H1 (cell line): ENCODE measurements at regions not wholly inside any gene's neighbourhood (a gene's known extent, or its start where the extent isn't known, plus 50 kb on each side); places are given as distances from the start of the nearest gene placed in this dataset.

Experiments
- CTCF ChIA-PET: fragments of 300-600 bp; sonication (Branson Sonifier 250); formaldehyde crosslinking; loops from one replicate; lab custom pipeline; 2021; ENCODE audit not compliant: partially characterized antibody; lab: Charles Lee
- POLR2A ChIA-PET: fragments of 300-600 bp; sonication (Branson Sonifier 250); formaldehyde crosslinking; loops from one replicate; lab custom pipeline; 2021; ENCODE audit warnings: inconsistent platforms; ENCODE audit not compliant: partially characterized antibody; lab: Charles Lee
- DNase-seq, 2 experiments: peaks; one replicate each; pipeline versions ENCODE4 v3.0.0 to v3.0.0-alpha.2; 2010 to 2022; ENCODE audit warnings: low spot score in 2 of 2, low read depth in 1 of 2, mixed read lengths in 1 of 2
- FAIRE-seq: peaks from 2 replicates; lab custom pipeline; 2011; peaks lifted over from hg19 to GRCh38; lab: Jason Lieb, UNC
- H2AFZ ChIP-seq: 2 replicates; pipeline ENCODE4 v1.8.1; 2012; ENCODE audit warnings: low read length, inconsistent platforms
- H2AK5ac ChIP-seq: 2 replicates; pipeline ENCODE4 v1.6.1; 2013; ENCODE audit warnings: low read depth, low read length
- H2BK120ac ChIP-seq: replicated peaks from 2 replicates; pipeline ENCODE3; 2013; ENCODE audit warnings: low read depth, low read length, inconsistent platforms
- H2BK12ac ChIP-seq: 2 replicates; pipeline ENCODE4 v1.6.1; 2013; ENCODE audit warnings: low read depth, low read length
- H2BK15ac ChIP-seq: 2 replicates; pipeline ENCODE4 v1.6.1; 2013; ENCODE audit warnings: low read length
- H2BK20ac ChIP-seq: 2 replicates; pipeline ENCODE4 v1.6.1; 2013; ENCODE audit warnings: low read length
- H2BK5ac ChIP-seq: 2 replicates; pipeline ENCODE4 v1.6.1; 2013; ENCODE audit warnings: low read depth, low read length
- H3K14ac ChIP-seq: 2 replicates; pipeline ENCODE4 v1.6.1; 2013; ENCODE audit warnings: inconsistent platforms; ENCODE audit not compliant: insufficient read length
- H3K18ac ChIP-seq: 2 replicates; pipeline ENCODE4 v1.6.1; 2013; ENCODE audit warnings: low read length; ENCODE audit errors: extremely low read depth
- H3K23ac ChIP-seq: 2 replicates; pipeline ENCODE4 v1.6.1; 2013; ENCODE audit warnings: inconsistent platforms; ENCODE audit not compliant: insufficient read length
- H3K23me2 ChIP-seq: 2 replicates; pipeline ENCODE4 v1.6.1; 2013; ENCODE audit warnings: low read depth, low read length
- H3K27ac ChIP-seq: 2 replicates; pipeline ENCODE4 v1.6.1; 2011; ENCODE audit warnings: low read depth, low read length, inconsistent platforms
- H3K27me3 ChIP-seq, 4 experiments: replicated peaks in 1 of 4; 1 replicate in 1 of 4; 2 replicates in 3 of 4; pipeline versions ENCODE4 v1.6.1 to v1.8.1; 2011 to 2013; ENCODE audit warnings: low read length in 3 of 4, mild to moderate bottlenecking in 3 of 4, inconsistent platforms in 2 of 4, mixed read lengths in 2 of 4, moderate library complexity in 1 of 4; ENCODE audit not compliant: control insufficient read depth in 3 of 4, insufficient read depth in 3 of 4; ENCODE audit errors: extremely low read depth in 1 of 4
- H3K36me3 ChIP-seq, 4 experiments: 2 replicates each; pipeline versions ENCODE4 v1.6.1 to v1.8.1; 2011 to 2013; ENCODE audit warnings: mild to moderate bottlenecking in 4 of 4, low read length in 3 of 4, moderate library complexity in 2 of 4, control low read depth in 1 of 4, inconsistent platforms in 1 of 4; ENCODE audit not compliant: insufficient read depth in 4 of 4, control insufficient read depth in 2 of 4
- H3K4ac ChIP-seq: replicated peaks from 2 replicates; pipeline ENCODE3; 2013; ENCODE audit warnings: low read length, low read depth, mixed read lengths, inconsistent platforms; ENCODE audit not compliant: insufficient read length
- H3K4me1 ChIP-seq, 4 experiments: replicated peaks in 1 of 4; 1 replicate in 1 of 4; 2 replicates in 3 of 4; pipeline versions ENCODE4 v1.6.1 to v1.8.1; 2011 to 2013; ENCODE audit warnings: low read length in 3 of 4, inconsistent platforms in 2 of 4, mixed read lengths in 1 of 4; ENCODE audit not compliant: insufficient read depth in 4 of 4, control insufficient read depth in 3 of 4
- H3K4me2 ChIP-seq, 2 experiments: 2 replicates each; pipeline versions ENCODE4 v1.6.1 to v1.8.1; 2011 to 2013; ENCODE audit warnings: low read depth in 2 of 2, low read length in 2 of 2, control low read depth in 1 of 2, inconsistent platforms in 1 of 2, mild to moderate bottlenecking in 1 of 2; ENCODE audit not compliant: insufficient read depth in 1 of 2
- H3K4me3 ChIP-seq, 4 experiments: fragments of 200-600, 300-600 bp in 1 of 4; sonication (generic), shearing (Covaris generic), sonication (Bioruptor Twin) in 1 of 4; 2 replicates each; pipeline versions ENCODE4 v1.5.1 to v1.8.1; 2011 to 2016; ENCODE audit warnings: low read length in 4 of 4, low read depth in 3 of 4, control low read depth in 2 of 4, inconsistent platforms in 2 of 4, mild to moderate bottlenecking in 2 of 4, mixed read lengths in 1 of 4, moderate library complexity in 1 of 4; ENCODE audit not compliant: insufficient read depth in 2 of 4; ENCODE audit errors: extremely low read depth in 1 of 4
- H3K56ac ChIP-seq: replicated peaks from 2 replicates; pipeline ENCODE3; 2013; ENCODE audit warnings: low read depth, mild to moderate bottlenecking, mixed read lengths, low read length, inconsistent platforms; ENCODE audit not compliant: insufficient read length
- H3K79me1 ChIP-seq: 2 replicates; pipeline ENCODE4 v1.6.1; 2013; ENCODE audit warnings: low read depth, low read length, control low read depth
- H3K79me2 ChIP-seq, 2 experiments: 2 replicates each; pipeline versions ENCODE4 v1.6.1 to v1.8.1; 2012 to 2013; ENCODE audit warnings: low read length in 2 of 2, mild to moderate bottlenecking in 2 of 2, inconsistent platforms in 1 of 2; ENCODE audit not compliant: insufficient read depth in 2 of 2, control insufficient read depth in 1 of 2
- H3K9ac ChIP-seq, 4 experiments: replicated peaks in 1 of 4; 1 replicate in 1 of 4; 2 replicates in 3 of 4; pipeline versions ENCODE4 v1.6.1 to v1.8.1; 2011 to 2013; ENCODE audit warnings: low read depth in 3 of 4, low read length in 3 of 4, control low read depth in 2 of 4, mild to moderate bottlenecking in 2 of 4, moderate library complexity in 2 of 4, inconsistent platforms in 1 of 4; ENCODE audit errors: extremely low read depth in 1 of 4
- H3K9me3 ChIP-seq, 2 experiments: 2 replicates each; pipeline versions ENCODE4 v1.6.1 to v1.8.1; 2012 to 2013; ENCODE audit warnings: mild to moderate bottlenecking in 2 of 2, moderate library complexity in 2 of 2, control low read depth in 1 of 2, inconsistent platforms in 1 of 2, low read depth in 1 of 2, low read length in 1 of 2, mixed read lengths in 1 of 2; ENCODE audit not compliant: insufficient read depth in 2 of 2
- H4K20me1 ChIP-seq, 2 experiments: replicated peaks in 1 of 2; 2 replicates each; pipeline versions ENCODE3 to v1.8.1; 2011 to 2013; ENCODE audit warnings: inconsistent platforms in 2 of 2, low read length in 2 of 2, mild to moderate bottlenecking in 1 of 2; ENCODE audit not compliant: insufficient read depth in 2 of 2, control insufficient read depth in 1 of 2
- H4K5ac ChIP-seq: 2 replicates; pipeline ENCODE4 v1.6.1; 2013; ENCODE audit warnings: low read length, low read depth, mixed read lengths, inconsistent platforms; ENCODE audit not compliant: insufficient read length
- H4K8ac ChIP-seq: 2 replicates; pipeline ENCODE4 v1.8.0; 2013; ENCODE audit warnings: mild to moderate bottlenecking, moderate library complexity, low read length, inconsistent platforms; ENCODE audit not compliant: insufficient read depth; ENCODE audit errors: extremely low read depth
- H4K91ac ChIP-seq: replicated peaks from 2 replicates; pipeline ENCODE3; 2013; ENCODE audit warnings: low read length, mixed read lengths, inconsistent platforms; ENCODE audit not compliant: insufficient read length
- EGR1 ChIP-seq: IDR thresholded peaks from 2 replicates; pipeline ENCODE4 v1.6.1; 2011; ENCODE audit warnings: low read depth, low read length, borderline replicate concordance
- JUND ChIP-seq: IDR thresholded peaks from 2 replicates; pipeline ENCODE4 v1.6.1; 2011; ENCODE audit warnings: mild to moderate bottlenecking, improper control_type of control experiment, low read length
- SIRT6 ChIP-seq: IDR thresholded peaks from one replicate; pipeline ENCODE4 v1.7.1; 2012; ENCODE audit warnings: low read length, inconsistent platforms
- SP1 ChIP-seq: IDR thresholded peaks from 2 replicates; pipeline ENCODE4 v1.6.1; 2011; ENCODE audit warnings: low read depth, low read length
- TAF1 ChIP-seq: IDR thresholded peaks from 2 replicates; pipeline ENCODE4 v1.6.1; 2011; ENCODE audit warnings: mild to moderate bottlenecking, low read depth, low read length
- TBP ChIP-seq: IDR thresholded peaks from 2 replicates; pipeline ENCODE4 v1.6.1; 2011; ENCODE audit warnings: low read depth, low read length, improper control_type of control experiment
- TCF12 ChIP-seq: IDR thresholded peaks from 2 replicates; pipeline ENCODE4 v1.6.1; 2011; ENCODE audit warnings: low read depth, mild to moderate bottlenecking, low read length
- YY1 ChIP-seq: IDR thresholded peaks from 2 replicates; pipeline ENCODE4 v1.6.1; 2011; ENCODE audit warnings: low read depth, mild to moderate bottlenecking, low read length
- WGBS, 2 experiments: shearing (Covaris generic) in 1 of 2; methylation state at CpG; one replicate each; pipeline versions ENCODE4 v1.1.6 to v1.1.7; 2013 to 2015; ENCODE audit warnings: low lambda C conversion rate in 2 of 2, mixed read lengths in 2 of 2, inconsistent platforms in 1 of 2, low coverage in 1 of 2, missing lambda C conversion rate in 1 of 2; ENCODE audit not compliant: insufficient replicate concordance in 2 of 2, insufficient coverage in 1 of 2, insufficient read length in 1 of 2; ENCODE audit errors: extremely low coverage in 1 of 2, missing lambda C conversion rate in 1 of 2; 5-methylcytosine and 5-hydroxymethylcytosine counted together
- TF ChIP-seq, protein P1 (sequence below): IDR thresholded peaks from 2 replicates; pipeline ENCODE4 v1.6.1; 2012; ENCODE audit warnings: inconsistent platforms
- TF ChIP-seq, protein P2 (sequence below), 3 experiments: IDR thresholded peaks; 1 replicate in 2 of 3; 2 replicates in 1 of 3; pipeline versions ENCODE4 v1.5.1 to v1.6.1; 2011; ENCODE audit warnings: low read length in 3 of 3, mild to moderate bottlenecking in 3 of 3, inconsistent platforms in 2 of 3, low read depth in 1 of 3, moderate library complexity in 1 of 3; ENCODE audit not compliant: insufficient read depth in 1 of 3; ENCODE audit errors: control extremely low read depth in 1 of 3

DNA sequence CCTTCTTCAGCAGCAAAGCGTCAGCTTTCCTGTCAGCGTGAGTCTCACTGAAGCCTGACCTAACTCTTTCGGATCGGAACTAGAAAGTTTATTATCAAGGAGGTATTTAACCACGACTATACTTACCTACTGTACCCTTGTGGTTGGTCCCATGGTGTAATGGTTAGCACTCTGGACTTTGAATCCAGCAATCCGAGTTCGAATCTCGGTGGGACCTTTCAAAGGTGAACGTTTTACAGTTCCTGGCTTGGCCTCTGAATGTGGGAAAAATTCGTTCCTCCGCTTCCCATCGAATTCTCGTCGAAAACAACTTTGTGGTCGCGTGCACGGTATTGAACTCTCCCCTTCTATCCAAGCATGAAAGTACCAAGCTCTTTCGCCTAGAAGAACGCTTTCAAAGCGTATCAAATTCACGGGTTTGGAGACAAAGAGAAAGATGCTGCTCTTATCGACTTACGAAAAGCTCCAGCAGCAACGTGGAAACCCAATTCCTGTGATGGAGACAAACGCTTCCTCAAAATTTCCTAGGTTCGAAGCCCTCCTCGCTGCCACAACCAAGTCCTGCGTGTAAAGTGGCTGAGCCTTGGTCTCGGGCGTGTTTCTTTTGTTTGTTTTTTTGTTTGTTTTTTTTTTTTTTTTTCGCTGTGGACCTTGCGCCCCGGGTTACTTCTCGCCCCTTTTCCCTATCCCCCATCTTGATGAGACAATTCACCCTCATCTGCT lies 63.7 kb downstream of the GPX5 start:
- H3K9me3 ChIP-seq: no peaks in the 10 kb centered on the region
- peaks cover 0 to 2% (median under 1%) of the 10 kb centered on the region in 4 experiments; a peak in 3 of 7 replicates for H3K27me3 ChIP-seq
- DNase-seq (peak; percentile 90 to 95), FAIRE-seq (peak; percentile 100)
- H2BK5ac ChIP-seq: no peak overlapping the region
- H2AK5ac ChIP-seq: no peak overlapping the region
- no peaks in the 10 kb centered on the region; a peak in 1 of 4 replicates for H3K79me2 ChIP-seq
- no peak overlapping the region for H2BK15ac ChIP-seq
- no peak overlapping the region for H4K91ac ChIP-seq
- H4K20me1 ChIP-seq: no peaks in the 10 kb centered on the region
- peak overlapping the region; percentile 88; the same call in 1 of the 2 replicates for H2AFZ ChIP-seq
- H3K56ac ChIP-seq: no peak overlapping the region
- H2BK20ac ChIP-seq: no peak overlapping the region
- no peaks in the 10 kb centered on the region for H3K79me1 ChIP-seq
- no peak overlapping the region for H2BK12ac ChIP-seq
- no peak overlapping the region for H3K27ac ChIP-seq
- peak overlapping the region; percentile 88 to 97 for H3K4me2 ChIP-seq
- H3K23ac ChIP-seq: no peak overlapping the region
- peaks cover 18% of the 10 kb centered on the region for H3K23me2 ChIP-seq
- ChIA-PET CTCF (interaction anchor here (0.9 to 1.7 kb wide), 5 partner anchors 15 to 237 kb away, joined by 3 to 8 read pairs (median 3); no protein-coding TSS in a partner anchor), POLR2A (interaction anchor here (0.6 to 2.0 kb wide), 15 partner anchors 9 to 142 kb away, joined by 3 to 10 read pairs (median 4); no protein-coding TSS in a partner anchor)
- H3K4ac ChIP-seq: no peak overlapping the region
- H3K9ac ChIP-seq: peak overlapping the region in 3 of 4 experiments; percentile 48 to 58 (median 49); a peak in 5 of 7 replicates
- no peaks in the 10 kb centered on the region for H3K36me3 ChIP-seq
- H3K14ac ChIP-seq: no peak overlapping the region
- H3K18ac ChIP-seq: no peak overlapping the region; the same call in 1 of the 2 replicates
- H4K5ac ChIP-seq: no peak overlapping the region
- no peak overlapping the region for H4K8ac ChIP-seq
- peaks cover 0 to 3% (median 1%) of the 10 kb centered on the region in 4 experiments; a peak in 4 of 7 replicates for H3K4me1 ChIP-seq
- H2BK120ac ChIP-seq: no peak overlapping the region
- 2% methylated on average over 31 of the region's 34 CpGs; no CpG with 5 or more reads in 1 of the 2 experiments for WGBS, 2 experiments
- H3K4me3 ChIP-seq: peak overlapping the region; percentile 69 to 97 (median 74)
- TF ChIP-seq SP1 (0 out of 2 replicates have a peak, but pooled peaks have one; percentile 45), TAF1 (peak; percentile 50; the same call in 1 of the 2 replicates), YY1 (peak; percentile 56; the same call in 1 of the 2 replicates), EGR1 (peak; percentile 59; the same call in 1 of the 2 replicates), SIRT6 (no peak), TCF12 (0 out of 2 replicates have a peak, but pooled peaks have one; percentile 22), TBP (peak; percentile 100), JUND (no peak; the same call in 1 of the 2 replicates)
- TF ChIP-seq, protein P1, sequence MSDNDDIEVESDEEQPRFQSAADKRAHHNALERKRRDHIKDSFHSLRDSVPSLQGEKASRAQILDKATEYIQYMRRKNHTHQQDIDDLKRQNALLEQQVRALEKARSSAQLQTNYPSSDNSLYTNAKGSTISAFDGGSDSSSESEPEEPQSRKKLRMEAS: no peak; the same call in 1 of the 2 replicates
- TF ChIP-seq, protein P2, sequence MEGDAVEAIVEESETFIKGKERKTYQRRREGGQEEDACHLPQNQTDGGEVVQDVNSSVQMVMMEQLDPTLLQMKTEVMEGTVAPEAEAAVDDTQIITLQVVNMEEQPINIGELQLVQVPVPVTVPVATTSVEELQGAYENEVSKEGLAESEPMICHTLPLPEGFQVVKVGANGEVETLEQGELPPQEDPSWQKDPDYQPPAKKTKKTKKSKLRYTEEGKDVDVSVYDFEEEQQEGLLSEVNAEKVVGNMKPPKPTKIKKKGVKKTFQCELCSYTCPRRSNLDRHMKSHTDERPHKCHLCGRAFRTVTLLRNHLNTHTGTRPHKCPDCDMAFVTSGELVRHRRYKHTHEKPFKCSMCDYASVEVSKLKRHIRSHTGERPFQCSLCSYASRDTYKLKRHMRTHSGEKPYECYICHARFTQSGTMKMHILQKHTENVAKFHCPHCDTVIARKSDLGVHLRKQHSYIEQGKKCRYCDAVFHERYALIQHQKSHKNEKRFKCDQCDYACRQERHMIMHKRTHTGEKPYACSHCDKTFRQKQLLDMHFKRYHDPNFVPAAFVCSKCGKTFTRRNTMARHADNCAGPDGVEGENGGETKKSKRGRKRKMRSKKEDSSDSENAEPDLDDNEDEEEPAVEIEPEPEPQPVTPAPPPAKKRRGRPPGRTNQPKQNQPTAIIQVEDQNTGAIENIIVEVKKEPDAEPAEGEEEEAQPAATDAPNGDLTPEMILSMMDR (IDR thresholded peaks at IDR 0.05; ENCODE audit: control extremely low read depth in 1 of 3, insufficient read depth in 1 of 3, low read depth in 1 of 3, low read length in 3 of 3): no peak
